D721Med (cell line): ENCODE measurements at regions not wholly inside any gene's neighbourhood (a gene's known extent, or its start where the extent isn't known, plus 50 kb on each side); places are given as distances from the start of the nearest gene placed in this dataset.
"Not testable (repeated sequence)": the region's sequence is repeated elsewhere in the genome, so short reads cannot be mapped to it uniquely, and the experiment has no call there.

Source experiments
- DNase-seq: peaks from one replicate; pipeline ENCODE4 v3.0.0; 2011; ENCODE audit warnings: low spot score; ENCODE audit not compliant: insufficient read length
- FAIRE-seq: peaks from 2 replicates; lab custom pipeline; 2011; peaks lifted over from hg19 to GRCh38; lab: Jason Lieb, UNC
- CTCF ChIP-seq: IDR thresholded peaks from 2 replicates; pipeline ENCODE4 v1.5.1; 2012; ENCODE audit warnings: mild to moderate bottlenecking, control low read depth; ENCODE audit not compliant: insufficient read depth; ENCODE audit errors: missing control alignments

GRCh38 chr3:101143012-101143411 lies 149.8 kb upstream of the ABI3BP start:
- TF ChIP-seq CTCF: no peak
- no peak for FAIRE-seq
- no peak for DNase-seq

- DNase-seq (no peak), FAIRE-seq (no peak)
- no peak for TF ChIP-seq CTCF
These were observed 148.9 kb upstream of the ABI3BP start for GRCh38 chr3:101142160-101142559.

GRCh38 chr3:101141135-101141534 lies 147.9 kb upstream of the ABI3BP start:
- FAIRE-seq (no peak), DNase-seq (no peak)
- TF ChIP-seq CTCF: no peak

- no peak for TF ChIP-seq CTCF
- DNase-seq (no peak), FAIRE-seq (no peak)
These were observed 145.6 kb upstream of the ABI3BP start for GRCh38 chr3:101138817-101139216.

GRCh38 chr3:101134331-101134730 lies 141.1 kb upstream of the ABI3BP start:
- no peak for TF ChIP-seq CTCF
- DNase-seq (no peak), FAIRE-seq (no peak)

GRCh38 chr3:101133652-101134051 lies 140.4 kb upstream of the ABI3BP start:
- no peak for TF ChIP-seq CTCF
- DNase-seq (no peak), FAIRE-seq (no peak)

GRCh38 chr3:101133197-101133596 lies 140.0 kb upstream of the ABI3BP start:
- FAIRE-seq, DNase-seq: not testable (repeated sequence)

GRCh38 chr3:101131767-101132166 lies 138.5 kb upstream of the ABI3BP start:
- DNase-seq (no peak), FAIRE-seq (no peak)
- TF ChIP-seq CTCF: no peak
